AG20443 (cell line): ENCODE measurements at regions not wholly inside any gene's neighbourhood (a gene's known extent, or its start where the extent isn't known, plus 50 kb on each side); places are given as distances from the start of the nearest gene placed in this dataset.
"Not testable (repeated sequence)": the region's sequence is repeated elsewhere in the genome, so short reads cannot be mapped to it uniquely, and the experiment has no call there.

ENCODE experiments used
- DNase-seq: peaks from one replicate; pipeline ENCODE4 v3.0.0; 2012; ENCODE audit warnings: low spot score, mixed read lengths

DNA sequence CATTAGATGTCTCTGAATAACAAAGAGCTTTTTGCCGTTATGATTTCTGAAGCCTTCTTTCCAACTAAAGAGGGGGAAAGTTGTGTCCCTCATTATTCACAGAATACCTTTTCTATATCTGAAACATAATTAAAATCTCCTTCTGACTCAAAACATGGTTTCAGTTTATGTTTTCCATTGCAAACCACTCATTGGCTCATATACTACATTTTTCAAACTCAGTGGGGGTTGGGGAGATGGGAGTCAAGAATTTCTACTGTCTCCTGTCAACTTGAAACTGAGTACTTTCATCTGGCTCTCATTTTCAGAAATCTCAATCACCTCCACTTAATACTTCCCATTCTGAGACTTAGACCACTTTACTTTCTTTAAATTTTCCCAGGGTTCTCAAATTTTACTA is 1839.5 kb upstream of the PCDH10 start:
- no peak for DNase-seq

DNA sequence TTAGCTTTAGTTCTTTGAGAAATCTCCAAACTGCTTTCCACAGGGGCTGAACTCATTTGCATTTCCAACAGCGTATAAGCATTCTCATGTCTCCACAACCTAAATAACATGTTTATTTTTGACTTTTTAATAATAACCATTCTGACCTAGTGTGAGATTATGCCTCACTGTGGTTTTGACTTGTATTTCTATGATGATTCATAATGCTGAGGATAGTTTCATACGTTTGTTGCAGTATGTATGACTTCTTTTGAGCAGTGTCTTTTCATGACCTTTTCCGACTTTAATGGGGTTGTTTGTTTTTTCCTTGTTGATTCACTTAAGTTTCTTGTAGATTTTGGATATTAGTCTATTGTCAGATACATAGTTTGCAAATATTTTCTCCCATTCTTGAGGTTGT is 1833.0 kb upstream of the PCDH10 start:
- DNase-seq = no peak

DNA sequence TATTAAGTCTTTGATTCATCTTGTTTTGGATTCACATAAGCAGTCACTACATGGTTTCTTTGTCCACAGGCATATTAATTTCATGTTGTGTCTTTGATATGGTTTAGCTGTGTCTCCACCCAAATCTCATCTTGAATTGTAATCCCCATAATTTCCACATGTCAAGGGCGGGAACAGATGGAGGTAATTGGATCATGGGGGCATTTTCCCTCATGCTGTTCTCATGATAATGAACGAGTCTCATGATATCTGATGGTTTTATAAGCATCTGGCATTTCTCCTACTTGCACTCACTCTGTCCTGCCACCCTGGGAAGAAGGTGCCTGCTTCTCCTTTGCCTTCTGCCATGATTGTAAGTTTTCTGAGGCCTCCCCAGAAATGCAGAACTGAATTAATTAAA is 1811.2 kb upstream of the PCDH10 start:
- DNase-seq = no peak

DNA sequence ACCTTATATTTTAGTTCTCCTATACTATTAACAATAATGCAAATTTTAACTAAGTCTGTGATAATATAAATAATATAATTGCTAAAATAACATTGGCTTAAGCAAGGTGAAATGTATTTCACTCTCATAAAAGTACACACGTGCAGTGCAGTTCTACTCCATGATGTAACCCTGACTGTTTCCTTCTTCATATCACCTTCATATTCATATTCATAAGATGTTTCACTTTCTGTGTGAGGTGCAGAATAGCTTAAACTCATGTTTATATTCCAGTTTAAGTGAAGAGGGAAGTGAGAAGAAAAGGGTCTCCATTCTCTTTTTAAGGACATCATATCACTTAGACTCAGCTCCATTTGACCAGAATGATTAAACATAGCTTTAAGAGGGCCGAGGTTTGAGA is 1810.0 kb upstream of the PCDH10 start:
- DNase-seq = no peak

- DNase-seq = no peak
Observed at GRCh38 chr4:131344761-131345160, 1804.3 kb upstream of the PCDH10 start.

- DNase-seq = no peak
Observed at GRCh38 chr4:131347816-131348215, 1801.3 kb upstream of the PCDH10 start.

- DNase-seq = no peak
Observed at GRCh38 chr4:131348263-131348662, 1800.8 kb upstream of the PCDH10 start.

DNA sequence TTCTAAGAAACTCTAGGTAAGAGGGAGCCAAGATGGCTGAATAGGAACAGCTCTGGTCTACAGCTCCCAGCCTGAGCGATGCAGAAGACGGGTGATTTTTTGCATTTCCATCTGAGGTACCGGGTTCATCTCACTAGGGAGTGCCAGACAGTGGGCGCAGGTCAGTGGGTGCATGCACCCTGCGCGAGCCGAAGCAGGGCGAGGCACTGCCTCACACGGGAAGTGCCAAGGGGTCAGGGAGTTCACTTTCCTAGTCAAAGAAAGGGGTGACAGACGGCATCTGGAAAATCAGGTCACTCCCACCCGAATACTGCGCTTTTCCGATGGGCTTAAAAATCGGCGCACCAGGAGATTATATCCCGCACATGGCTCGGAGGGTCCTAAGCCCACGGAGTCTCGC is 1796.7 kb upstream of the PCDH10 start:
- DNase-seq = not testable (repeated sequence)

DNA sequence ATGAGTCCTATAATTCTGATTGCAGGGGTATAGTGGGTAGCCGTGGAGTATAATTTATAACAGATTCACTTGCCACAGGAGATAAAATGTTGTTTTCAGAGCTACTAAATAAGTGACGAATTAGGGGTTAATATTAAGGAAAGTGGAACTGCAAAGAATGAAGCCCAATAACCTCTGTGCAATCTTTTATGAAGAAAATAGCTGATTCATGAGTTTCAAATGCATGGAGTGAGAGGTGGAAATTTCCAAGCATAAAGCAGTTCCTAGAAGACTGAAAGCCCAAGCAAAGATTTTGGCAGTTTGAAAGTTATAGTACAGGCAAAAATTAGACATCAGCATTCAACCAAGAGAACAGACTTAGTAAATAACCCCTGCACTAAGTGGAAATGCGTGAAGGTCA is 1782.4 kb upstream of the PCDH10 start:
- no peak for DNase-seq

GRCh38 chr4:131367441-131367840 is 1781.7 kb upstream of the PCDH10 start:
- DNase-seq = no peak

GRCh38 chr4:131370846-131371245 is 1778.2 kb upstream of the PCDH10 start:
- DNase-seq = no peak

- DNase-seq = no peak
Observed at GRCh38 chr4:131381055-131381454, 1768.0 kb upstream of the PCDH10 start.

DNA sequence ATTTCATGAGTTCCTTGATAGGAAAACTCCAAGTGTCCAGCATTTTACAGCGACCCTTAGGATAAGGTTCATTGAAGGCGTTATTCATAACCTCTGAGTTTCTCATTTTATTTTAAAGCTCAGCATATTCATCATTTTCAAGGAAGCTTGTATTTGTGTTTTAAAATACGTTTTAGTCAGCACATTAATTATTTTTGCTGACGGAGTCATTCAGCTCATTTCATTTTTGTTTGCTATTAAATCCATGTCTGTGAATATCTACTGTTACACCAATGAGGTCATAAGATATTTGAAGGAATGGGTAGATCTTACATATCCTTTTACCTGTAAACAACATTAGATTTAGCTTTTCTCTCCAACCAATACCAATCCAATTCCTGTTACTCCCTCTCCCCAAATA is 1766.3 kb upstream of the PCDH10 start:
- no peak for DNase-seq

DNA sequence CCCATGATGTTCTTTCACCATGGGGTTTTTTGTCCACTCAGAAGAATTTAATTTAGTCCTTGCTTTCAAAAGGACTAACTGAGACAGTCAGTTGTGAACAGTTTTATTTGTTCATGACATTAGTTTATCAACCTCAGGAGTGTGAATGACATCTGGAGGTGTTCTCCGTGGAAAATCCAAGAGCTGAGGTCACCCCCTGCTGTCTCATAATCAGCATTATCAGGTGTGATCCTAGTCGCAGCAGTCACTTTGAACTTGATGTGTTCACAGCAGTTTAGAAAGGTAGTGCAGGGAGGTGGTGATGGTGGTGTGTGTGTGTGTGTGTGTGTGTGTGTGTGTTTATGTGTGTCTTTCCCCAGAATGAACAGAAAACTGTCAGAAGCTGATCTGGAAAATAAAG is 1760.8 kb upstream of the PCDH10 start:
- DNase-seq = no peak

GRCh38 chr4:131408102-131408501 is 1741.0 kb upstream of the PCDH10 start:
- DNase-seq = no peak

DNA sequence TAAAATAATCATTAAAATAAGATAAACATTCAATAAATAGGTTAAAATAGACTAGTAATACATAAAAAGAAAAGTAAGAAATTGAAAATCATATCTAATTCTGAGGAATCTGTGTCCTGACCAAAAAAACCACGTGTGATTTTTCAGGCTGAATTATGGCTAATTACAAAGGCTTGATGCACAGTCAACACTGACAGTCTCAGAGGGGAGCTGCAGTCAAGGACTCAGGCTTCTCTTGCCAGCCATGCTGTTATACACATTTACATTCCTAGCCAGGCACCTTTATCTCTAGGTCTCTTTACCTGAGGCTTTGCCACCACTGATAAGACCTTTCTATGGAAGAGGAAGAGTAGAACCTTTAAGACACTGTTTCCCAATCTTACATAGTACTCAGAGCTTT is 1737.7 kb upstream of the PCDH10 start:
- DNase-seq = no peak

DNA sequence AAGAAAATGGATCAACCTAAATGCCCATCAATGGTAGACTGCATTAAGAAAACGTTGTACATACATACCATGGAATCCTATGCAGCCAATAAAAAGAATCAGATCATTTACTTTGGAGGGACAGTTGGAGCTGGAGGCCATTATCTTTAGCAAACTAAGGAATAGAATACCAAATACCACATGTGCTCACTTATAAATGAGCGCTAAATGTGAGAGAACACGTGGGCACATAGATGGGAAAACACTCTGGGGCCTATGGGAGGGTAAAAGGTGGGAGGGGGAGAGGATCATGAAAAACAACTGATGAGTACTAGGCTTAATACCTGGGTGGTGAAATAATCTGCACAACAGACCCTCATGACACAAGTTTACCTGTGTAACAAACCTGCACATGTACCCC is 1729.9 kb upstream of the PCDH10 start:
- no peak for DNase-seq

- DNase-seq = no peak
Observed at GRCh38 chr4:131426023-131426758, 1722.9 kb upstream of the PCDH10 start.

DNA sequence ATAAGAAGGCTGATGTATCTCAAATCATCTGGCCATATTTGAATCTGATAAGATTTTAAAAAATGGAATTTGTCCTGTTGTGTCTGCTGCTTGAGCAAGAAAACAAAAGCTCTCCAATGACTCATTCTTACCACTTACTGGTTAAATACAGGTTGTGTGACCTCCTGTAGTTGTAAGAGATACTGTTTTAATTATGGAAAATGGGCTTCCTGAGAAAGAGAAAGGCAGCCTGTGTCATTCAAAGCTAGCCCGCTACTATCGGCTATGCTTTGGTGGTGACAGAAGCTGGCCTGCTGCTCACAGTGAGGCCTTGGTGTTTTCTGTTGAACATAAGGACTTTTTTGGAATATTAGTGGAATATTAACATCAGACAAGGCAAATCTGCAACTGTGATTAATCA is 1722.1 kb upstream of the PCDH10 start:
- DNase-seq = no peak

- no peak for DNase-seq
Observed at GRCh38 chr4:131430302-131430701, 1718.8 kb upstream of the PCDH10 start.

GRCh38 chr4:131441004-131441688 is 1707.9 kb upstream of the PCDH10 start:
- no peak for DNase-seq

- no peak for DNase-seq
Observed at GRCh38 chr4:131447883-131448282, 1701.2 kb upstream of the PCDH10 start.

- DNase-seq = no peak
Observed at GRCh38 chr4:131450572-131451209, 1698.4 kb upstream of the PCDH10 start.
